NCI-H1436 (cell line): ENCODE measurements at regions not wholly inside any gene's neighbourhood (a gene's known extent, or its start where the extent isn't known, plus 50 kb on each side); places are given as distances from the start of the nearest gene placed in this dataset.
A peak's percentile ranks its signal among the peaks of the same experiment; 100 is the strongest.

ENCODE experiments used
- DNase-seq: peaks from one replicate; lab custom pipeline; 2025; lab: John Stamatoyannopoulos, UW

- DNase-seq: no peak
Measured at GRCh38 chr1:218938259-218938658, 235.4 kb upstream of the LYPLAL1 start.

- no peak for DNase-seq
Measured at GRCh38 chr1:218939095-218939494, 234.6 kb upstream of the LYPLAL1 start.

GRCh38 chr1:218942431-218942830, 231.2 kb upstream of the LYPLAL1 start:
- DNase-seq: no peak

DNA sequence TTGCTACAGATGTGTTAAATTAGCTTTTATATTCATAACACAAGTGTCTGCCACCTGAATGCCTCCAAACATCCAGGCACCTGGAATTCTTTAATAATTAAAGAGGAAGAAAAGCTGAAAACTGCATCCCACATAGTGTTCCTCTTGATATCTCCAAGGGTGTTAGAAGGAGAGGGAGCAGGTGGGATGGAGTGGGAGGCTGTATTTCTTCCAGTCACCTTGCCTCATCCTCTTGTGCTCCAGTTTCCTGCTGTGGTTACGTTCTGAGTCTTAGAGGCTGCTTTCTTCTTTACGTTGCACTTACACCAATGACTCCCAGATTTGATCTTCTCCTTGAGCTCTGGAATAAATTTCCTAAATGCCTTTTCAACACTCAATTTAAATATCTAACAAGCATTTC, 230.3 kb upstream of the LYPLAL1 start:
- no peak for DNase-seq

GRCh38 chr1:218945050-218945449, 228.6 kb upstream of the LYPLAL1 start:
- no peak for DNase-seq

GRCh38 chr1:218946147-218946546, 227.5 kb upstream of the LYPLAL1 start:
- no peak for DNase-seq

GRCh38 chr1:218948446-218948845, 225.2 kb upstream of the LYPLAL1 start:
- DNase-seq: no peak

- no peak for DNase-seq
Measured at GRCh38 chr1:218953386-218953785, 220.3 kb upstream of the LYPLAL1 start.

DNA sequence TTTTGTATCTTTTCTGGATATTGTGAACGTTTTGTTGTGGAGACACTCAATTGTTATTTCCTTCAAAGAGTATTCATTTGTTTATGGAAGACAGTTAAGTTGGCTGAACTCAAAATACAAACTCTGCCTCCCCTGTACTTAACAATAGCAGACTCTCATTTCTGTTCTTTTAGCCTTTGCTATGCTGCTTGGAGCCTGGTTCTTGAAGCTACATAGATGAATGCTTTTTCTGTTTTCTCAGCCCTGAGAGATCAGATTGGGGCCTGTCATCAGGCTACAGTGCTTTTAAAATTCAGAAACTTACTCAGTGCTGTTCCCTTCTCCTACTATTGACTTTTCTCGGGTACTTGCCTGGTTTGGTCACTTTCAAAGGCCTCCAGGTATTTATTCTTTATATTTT, 215.7 kb upstream of the LYPLAL1 start:
- DNase-seq: no peak

DNA sequence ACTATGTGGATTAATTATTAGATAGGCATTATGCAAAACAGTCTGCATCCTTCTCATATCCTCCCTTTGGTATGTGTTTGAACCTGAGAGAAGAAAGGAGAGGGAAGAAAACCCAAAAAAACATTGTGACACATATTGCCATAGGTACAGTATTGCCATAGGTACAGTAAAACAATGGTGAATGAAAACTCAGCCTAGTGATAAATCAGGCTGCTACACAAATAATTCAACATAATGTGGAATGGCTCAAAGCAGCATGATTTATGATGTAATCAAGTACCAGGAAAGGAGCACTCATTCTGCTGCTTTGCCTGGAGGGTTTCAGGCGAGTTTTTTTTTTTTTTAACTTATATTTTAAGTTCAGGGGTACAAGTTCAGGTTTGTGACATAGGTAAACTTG, 213.9 kb upstream of the LYPLAL1 start:
- no peak for DNase-seq

DNA sequence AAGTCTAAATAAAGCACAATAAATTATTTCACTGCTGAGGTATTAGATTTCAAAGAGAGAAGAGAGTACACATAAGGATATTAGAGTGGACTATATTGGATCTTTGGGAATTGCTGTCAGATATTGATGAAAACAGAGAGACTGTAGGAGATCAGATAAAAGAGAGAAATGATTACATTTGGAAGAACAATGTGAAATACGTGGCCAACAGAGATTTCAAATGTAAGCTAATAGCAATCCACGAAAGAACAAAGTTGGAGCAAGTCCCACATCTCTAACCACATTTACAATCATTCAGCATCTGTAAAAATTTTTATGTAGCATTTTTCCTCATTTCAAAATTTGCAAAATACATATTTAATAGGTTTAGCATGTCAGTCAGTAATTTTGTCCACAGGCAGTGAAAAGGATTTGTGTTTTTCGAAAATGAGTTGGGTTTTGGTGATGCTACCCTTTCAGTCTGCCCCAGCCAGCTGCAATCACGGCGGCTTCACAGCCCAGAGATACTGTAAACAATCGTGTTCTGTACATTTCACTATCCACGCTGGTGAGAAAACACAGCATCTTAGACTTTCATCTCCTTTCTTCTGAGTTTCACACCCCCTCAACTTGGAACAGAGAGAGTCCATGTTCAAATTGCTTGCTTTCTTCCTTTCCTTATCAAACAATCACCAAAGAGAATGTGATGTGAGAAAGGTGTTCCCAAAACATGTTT, 209.1 kb upstream of the LYPLAL1 start:
- no peak for DNase-seq

DNA sequence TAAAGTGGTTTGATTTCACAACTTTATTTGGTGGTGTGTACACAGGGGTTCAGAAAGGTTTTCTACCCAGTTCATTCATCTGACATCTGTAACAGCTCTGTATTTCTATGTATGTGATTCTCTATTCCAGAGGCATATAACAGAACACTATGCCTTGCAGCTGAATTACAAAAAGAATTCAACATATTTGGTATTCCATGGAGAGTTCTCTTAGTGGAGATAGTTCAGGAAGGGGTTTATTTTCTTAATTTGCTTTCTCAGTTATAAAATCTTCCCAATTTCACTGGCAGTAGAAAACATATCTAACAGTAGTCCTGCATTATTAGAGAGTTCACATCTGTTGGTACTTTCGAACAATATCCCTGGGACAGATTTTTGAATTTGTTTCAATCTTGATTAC, 207.9 kb upstream of the LYPLAL1 start:
- no peak for DNase-seq

DNA sequence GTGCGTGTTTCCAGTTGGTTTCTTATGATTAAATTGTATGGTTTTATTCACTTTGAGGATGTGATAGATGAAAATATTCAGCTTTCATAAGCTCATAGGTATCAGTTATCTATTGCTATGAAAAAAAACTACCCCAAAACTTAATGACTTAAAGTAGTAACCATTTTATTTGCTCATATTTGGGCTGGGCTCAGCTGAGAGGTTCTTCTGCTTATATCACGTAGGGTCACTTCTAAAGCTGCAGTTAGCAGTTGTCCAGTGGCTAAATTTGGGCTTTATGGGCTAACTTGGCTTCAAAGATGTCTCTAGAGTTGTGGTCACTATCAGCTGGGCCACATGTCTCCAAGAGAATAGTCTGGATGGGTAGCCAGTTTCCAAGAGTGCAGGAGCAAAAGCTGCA, 206.4 kb upstream of the LYPLAL1 start:
- no peak for DNase-seq

- DNase-seq: no peak
Measured at GRCh38 chr1:218967836-218968235, 205.8 kb upstream of the LYPLAL1 start.

- DNase-seq: no peak
Measured at GRCh38 chr1:218969006-218969405, 204.7 kb upstream of the LYPLAL1 start.

- no peak for DNase-seq
Measured at GRCh38 chr1:218970397-218970990, 203.2 kb upstream of the LYPLAL1 start.

DNA sequence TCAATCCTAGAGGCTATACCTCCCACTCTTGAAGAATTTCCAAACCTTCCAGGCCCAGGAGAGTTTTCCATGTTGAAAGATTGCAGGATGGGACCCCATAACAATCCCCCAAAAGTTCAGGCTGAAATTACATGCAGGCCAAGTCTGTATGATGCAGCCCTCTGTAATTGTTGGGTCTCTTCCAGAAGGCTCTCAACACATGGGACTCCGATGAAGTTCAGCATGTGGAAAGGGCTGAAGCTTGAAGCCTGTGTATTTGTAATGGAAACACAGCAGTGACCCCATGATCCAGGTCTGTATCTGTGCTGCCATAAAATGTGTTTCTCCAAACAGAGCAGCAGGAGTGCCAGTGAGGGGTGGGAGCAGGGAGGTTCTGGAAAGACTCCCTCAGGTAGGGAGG, 202.5 kb upstream of the LYPLAL1 start:
- no peak for DNase-seq

- no peak for DNase-seq
Measured at GRCh38 chr1:218980881-218981280, 192.8 kb upstream of the LYPLAL1 start.

- no peak for DNase-seq
Measured at GRCh38 chr1:218982482-218982881, 191.2 kb upstream of the LYPLAL1 start.

GRCh38 chr1:218983433-218983832, 190.2 kb upstream of the LYPLAL1 start:
- DNase-seq: no peak

DNA sequence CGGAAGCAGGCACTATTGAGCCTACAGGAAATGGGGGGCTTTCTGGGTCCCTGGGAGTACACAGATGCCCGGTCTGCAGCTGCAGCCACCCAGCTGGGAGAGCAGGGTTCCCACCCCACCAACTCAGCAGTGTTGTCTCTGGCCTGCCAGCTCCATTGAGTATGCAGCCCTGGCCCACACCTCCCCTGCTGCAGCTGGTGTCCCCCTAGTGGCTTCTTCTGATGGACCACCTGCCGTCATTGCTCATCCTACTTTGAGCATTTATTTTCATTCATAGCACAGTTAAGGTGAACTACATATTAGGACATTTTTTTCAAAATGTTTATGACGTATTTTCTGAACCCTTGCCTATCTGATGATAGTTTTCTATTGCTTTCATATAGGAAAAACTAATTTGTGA, 189.8 kb upstream of the LYPLAL1 start:
- DNase-seq: no peak

GRCh38 chr1:218985424-218985984, 188.2 kb upstream of the LYPLAL1 start:
- DNase-seq: peak; percentile 48

DNA sequence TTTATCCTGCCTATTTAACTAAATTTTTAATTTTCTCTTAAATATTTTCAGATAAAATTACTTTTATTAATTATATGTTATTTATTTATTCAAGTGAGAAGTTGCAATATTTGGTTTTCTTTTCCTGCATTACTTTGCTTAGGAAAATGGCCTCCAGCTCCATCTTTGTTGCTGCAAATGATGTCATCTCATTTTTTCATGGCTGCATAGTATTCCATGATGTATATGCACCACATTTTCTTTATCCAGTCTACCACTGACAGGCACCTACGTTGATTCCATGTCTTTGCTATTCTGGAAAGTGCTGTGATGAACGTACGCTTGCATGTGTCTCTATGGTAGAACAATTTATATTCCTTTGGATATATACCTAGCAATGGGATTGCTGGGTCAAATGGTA, 186.9 kb upstream of the LYPLAL1 start:
- DNase-seq: no peak

DNA sequence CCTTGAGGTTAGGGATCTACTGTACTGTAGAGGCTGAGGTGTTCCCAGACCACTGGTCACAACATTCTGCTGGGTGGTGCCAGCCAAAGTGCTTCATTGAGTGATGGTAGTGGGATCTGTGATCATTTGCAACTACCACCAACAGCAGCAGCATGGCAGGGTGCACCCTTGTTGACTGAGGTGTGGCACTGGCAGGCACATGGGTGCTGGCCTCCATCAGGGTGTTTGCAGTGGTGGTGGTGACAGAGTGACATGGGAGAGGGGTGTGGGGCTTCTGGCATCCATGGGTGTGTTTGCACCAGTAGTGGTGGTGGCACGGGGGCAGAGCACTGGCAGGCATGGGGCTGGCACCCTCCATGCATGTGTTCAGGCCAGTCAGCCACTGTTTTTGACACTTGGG, 183.7 kb upstream of the LYPLAL1 start:
- DNase-seq: no peak
